Stimulated activated CD8-positive, alpha-beta memory T cell treated with anti-CD3 and anti-CD28 coated beads, Interleukin-15, amount 100 ng/mL, for 4 hours (primary cell): ENCODE measurements at regions not wholly inside any gene's neighbourhood (a gene's known extent, or its start where the extent isn't known, plus 50 kb on each side); places are given as distances from the start of the nearest gene placed in this dataset.
A peak's percentile ranks its signal among the peaks of the same experiment; 100 is the strongest.

Experiments used
- DNase-seq, 2 donors: peaks; one replicate each; pipeline ENCODE4 v3.0.0-alpha.2; 2020; ENCODE audit warnings: low read depth in 2 of 2

- no peak for DNase-seq
These were observed 258.3 kb downstream of the ETS1 start for GRCh38 chr11:128328955-128329551.

DNA sequence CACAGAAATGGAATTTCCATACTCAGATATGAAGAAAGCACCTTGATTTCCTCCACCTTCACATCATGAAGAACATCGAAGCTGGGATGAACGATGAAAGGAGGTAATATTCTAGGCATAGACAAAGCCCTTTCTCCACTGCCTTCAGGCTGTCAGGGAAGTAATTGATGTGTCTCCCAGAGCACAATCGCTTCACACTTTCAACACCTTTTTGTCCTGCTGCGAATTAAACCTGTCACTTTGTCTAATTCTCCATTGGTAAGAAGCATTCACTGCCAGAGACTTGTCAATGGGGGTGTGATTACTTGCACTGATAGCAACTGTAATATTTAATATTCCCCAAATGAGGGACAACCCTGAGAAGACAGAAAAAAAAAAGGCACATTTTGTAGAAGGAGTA, 260.1 kb downstream of the ETS1 start:
- DNase-seq: no peak

- DNase-seq: no peak
These were observed 260.6 kb downstream of the ETS1 start for GRCh38 chr11:128326791-128327190.

GRCh38 chr11:128324531-128325141, 262.7 kb downstream of the ETS1 start:
- DNase-seq: peak; percentile 59 to 80

DNA sequence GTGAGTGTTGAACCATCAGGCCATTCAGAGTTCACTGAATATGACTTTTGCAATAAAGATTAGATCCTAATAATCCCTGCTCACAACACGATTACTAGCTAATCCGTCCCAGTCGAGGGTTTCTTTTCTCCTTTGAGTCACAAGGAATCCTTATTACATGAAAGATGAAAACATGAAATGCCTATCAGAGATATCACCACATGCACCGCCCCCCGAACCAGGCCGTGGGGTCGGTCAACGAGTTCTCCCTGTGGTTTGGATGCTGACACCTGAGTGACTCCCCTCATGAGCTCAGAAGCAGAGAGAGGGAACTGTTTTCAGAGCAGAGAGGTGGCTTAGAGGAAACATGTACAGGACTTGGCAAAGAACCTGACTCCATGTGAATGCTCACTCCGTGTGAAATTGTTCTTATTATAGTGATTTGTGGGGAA, 263.3 kb downstream of the ETS1 start:
- no peak for DNase-seq

- no peak for DNase-seq
These were observed 264.0 kb downstream of the ETS1 start for GRCh38 chr11:128323381-128323780.

DNA sequence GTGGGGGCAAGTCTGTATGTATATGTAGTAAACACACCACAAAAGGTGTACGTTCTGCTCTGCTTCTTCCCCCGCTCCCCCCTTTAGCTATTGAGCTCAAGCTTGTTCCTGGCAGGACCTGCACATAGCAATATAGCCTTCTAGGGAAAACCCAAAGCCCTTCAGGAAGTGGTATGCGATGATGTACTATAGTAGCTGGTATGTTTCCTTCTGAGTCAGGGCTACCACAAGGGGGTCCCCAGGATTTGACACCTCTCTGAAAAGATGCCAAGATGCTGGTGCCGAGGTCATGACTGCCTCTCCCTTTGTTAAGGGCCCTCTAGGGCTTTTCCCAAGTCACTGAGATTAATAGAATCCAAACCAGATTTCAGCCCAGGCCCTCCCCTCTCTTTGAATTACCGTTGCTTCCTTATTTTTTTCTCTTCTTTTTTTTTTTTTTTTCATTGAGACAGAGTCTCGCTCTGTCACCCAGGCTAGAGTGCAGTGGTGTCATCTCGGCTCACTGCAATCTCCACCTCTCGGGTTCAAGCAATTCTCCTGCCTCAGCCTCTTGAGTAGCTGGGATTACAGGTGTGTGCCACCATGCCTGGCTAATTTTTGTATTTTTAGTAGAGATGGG, 268.4 kb downstream of the ETS1 start:
- DNase-seq: peak; percentile 46 to 70

DNA sequence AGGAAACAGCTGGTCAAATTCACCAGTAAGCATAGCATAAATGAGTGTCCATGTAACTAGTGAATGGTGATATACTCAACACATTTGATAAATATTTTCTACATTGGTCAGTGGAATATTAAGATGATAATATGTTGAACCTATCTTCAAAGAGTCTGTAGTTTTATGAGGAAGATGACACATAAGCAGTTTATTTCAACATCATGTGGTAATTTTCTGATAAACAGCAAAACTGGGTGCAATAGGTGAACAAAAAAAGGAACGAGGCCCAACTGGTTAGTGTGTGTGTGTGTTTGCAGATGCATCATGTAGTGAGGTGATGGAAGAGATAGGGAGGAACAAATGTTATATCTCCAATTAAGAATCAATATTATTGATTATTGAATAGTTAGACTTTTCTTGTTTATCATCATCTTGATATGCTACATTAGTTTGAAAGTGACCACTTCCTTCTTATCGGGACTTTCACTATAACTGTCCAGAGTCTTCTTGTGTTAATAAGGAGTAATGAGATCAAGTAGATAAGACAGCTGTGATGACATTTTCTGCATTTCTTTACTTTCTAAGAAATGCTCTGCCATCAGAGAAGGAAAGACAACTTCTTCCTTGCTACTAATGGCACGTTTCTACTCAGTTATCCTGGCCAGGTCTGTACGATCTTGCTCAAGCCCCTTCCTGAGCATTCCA, 270.7 kb downstream of the ETS1 start:
- no peak for DNase-seq

- no peak for DNase-seq
These were observed 271.4 kb downstream of the ETS1 start for GRCh38 chr11:128315933-128316332.

- no peak for DNase-seq
These were observed 273.4 kb downstream of the ETS1 start for GRCh38 chr11:128313931-128314330.

DNA sequence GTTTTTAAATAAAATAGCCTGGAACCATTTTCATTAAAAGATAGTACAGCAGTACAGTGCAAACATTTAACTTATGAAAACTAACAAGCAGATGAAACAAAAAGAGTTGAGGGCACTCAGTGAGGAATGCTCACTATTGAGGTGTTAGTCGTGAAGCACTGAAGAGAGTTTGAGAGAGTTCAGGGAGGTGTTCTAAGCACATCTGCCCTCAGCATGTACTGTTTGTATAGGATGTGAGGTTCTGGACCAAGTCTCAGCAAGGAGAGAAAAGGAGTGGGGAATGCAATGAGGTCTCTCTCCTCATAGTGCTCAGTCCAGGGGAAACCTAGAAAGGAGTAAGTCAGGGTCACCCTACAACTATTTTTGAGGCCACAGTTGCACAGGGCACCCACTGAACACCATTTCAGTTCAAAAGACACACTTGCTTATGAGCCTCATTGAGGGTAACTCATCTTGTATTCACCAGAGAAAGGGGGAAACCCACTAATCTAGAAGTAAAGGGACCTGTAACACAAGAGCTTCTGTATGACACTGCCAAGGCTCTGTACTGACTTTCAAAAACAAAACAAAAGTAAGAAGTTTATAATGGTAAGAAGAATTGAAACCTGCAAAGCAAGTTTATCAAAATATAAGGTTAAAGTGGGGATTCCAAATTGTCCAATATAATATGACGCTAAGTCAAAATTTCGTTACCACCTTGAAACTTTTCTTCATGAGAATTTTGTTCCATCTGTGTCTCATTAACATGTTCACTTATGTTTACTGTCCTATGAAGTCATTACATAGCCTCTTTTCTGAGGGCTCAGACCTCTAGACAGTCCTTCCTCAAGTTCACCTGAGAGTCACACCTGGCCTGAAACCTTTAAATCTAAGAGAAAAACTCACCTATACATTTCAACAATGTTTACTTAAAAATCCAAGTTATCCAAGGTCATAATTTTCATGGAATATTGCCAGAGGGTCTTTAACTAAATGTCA, 275.3 kb downstream of the ETS1 start:
- DNase-seq: no peak

- DNase-seq: no peak
These were observed 276.5 kb downstream of the ETS1 start for GRCh38 chr11:128310676-128311445.

DNA sequence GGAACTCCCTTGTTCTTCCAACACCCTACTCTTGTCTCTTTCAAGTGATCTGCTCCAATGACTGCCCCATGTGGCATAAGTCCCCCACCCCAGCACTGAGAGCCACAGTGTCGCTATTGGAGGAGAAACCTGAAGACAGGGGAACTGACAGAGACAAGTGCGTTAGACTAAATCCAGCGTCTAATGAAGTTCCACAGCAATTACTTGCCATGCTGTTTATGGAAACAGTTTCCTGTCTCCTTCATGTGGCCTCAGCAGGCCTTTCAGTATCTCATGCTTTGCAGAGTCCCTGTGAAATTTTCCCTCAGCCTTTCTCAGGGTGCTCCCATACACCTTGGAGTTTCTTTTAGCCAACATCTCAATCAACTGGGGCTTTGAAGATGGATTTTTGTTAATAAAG, 277.4 kb downstream of the ETS1 start:
- no peak for DNase-seq

DNA sequence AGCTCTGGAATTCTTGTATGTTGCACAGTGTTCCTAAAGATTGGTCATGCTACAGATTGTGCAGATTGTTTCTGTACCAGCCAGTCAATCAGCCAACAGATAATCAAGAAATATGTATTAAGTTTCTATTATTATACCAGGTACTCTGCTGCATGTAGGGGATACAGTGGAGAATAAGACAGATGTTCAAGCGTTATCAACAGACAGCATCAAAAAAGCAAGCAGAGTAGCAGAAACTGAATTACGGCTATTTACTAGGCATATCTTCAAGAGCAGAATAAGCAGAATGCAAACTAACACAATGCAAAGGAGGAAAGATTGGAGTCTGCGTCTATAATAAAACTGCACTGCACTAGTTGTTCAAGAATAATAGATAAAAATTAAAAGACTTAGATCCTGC, 278.6 kb downstream of the ETS1 start:
- no peak for DNase-seq

- no peak for DNase-seq
These were observed 281.8 kb downstream of the ETS1 start for GRCh38 chr11:128305588-128305987.

DNA sequence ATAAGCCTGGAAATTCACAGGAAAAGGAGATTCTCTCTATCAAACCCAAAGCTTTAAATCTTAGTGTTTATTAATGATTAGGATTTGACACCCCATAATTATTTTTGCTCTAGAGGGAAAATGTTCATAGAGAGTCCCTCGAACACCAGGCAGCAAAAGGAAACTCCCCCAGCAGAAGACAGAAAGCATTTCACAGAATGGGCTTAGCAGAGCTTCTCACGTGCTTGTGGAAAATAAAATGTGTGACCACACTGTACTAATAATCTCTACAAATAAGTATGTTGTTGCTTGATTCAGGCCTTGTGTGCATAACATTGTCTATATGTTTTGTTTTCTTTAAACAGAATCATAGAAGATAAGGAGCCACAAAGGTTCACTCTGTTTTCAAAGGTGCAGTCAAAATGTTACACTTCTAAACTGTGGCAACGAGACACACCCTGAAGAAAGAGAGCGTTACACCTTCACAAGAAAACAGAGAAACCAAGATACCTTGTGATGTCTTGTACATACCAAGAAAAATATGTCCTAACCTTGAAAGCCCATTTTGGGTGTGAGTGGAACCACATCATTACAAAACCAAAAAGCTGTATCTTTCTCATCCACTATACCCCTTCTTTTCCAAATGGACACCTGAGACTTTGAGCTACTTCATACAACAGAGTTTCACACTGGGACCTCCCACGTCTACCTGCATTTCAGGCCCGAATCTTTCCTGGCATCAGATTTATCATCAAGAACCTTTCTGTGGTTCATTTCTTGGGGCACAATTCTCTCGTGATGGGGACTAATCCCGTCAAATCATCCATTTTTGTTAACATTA, 282.5 kb downstream of the ETS1 start:
- no peak for DNase-seq

- DNase-seq: no peak
These were observed 283.2 kb downstream of the ETS1 start for GRCh38 chr11:128304116-128304515.

DNA sequence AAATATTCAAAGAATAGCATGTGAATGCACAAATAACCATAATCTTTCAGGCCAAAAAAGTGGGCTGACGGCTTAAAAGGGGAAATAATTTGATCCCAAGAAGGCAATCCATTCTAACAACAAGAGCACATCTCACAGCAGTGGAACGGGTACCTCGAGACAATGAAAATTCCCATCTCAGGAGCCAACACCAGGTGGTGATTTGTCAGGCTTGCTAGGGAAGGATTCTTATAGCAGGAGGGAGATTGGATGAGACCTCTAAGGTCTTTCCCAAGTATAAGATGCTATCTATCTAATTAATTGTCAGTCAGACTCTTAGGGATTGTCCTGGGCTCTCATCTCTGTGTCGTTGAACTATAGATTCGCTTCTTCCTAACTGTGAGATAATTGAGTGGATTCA, 284.0 kb downstream of the ETS1 start:
- no peak for DNase-seq

DNA sequence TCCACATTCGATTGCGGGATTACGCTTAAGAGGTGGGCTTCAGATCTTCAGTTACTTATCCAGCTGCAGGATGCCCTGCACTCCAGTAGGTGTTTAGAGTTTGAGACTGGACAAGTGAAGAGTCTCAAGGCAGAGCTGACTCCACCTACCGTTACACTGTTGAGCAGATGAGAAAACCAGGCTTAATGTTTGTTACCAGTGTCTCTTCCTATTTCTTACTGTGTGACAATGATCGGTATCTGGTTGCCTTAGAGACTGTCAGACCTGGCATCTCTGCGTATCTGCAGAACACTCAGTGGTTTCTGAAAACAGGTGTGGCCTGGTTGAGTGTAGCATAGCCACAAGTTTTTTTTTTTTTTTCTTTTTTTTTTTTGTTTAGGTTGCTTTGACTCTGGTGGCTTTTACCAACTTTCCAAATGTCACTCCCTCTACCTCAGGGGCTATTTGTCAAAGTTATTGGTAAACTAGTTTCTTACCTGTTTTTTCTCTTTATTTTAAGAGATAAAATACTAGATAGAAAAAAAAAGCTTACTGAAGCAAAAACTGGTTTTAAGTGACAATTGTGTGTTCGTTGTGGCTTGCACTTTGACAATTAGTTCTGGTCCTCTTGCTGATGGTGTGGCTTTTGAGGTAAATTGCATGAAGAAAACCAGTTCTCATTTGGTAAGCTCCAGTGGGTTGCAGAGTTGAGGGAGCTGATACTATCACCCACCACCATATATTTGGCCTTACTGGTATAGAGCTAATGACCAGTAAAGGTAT, 284.8 kb downstream of the ETS1 start:
- DNase-seq: peak in 1 of 2 donors; percentile 59
